ENCODE measurements at regions not wholly inside any gene's neighbourhood (a gene's known extent, or its start where the extent isn't known, plus 50 kb on each side); places are given as distances from the start of the nearest gene placed in this dataset.

DNA sequence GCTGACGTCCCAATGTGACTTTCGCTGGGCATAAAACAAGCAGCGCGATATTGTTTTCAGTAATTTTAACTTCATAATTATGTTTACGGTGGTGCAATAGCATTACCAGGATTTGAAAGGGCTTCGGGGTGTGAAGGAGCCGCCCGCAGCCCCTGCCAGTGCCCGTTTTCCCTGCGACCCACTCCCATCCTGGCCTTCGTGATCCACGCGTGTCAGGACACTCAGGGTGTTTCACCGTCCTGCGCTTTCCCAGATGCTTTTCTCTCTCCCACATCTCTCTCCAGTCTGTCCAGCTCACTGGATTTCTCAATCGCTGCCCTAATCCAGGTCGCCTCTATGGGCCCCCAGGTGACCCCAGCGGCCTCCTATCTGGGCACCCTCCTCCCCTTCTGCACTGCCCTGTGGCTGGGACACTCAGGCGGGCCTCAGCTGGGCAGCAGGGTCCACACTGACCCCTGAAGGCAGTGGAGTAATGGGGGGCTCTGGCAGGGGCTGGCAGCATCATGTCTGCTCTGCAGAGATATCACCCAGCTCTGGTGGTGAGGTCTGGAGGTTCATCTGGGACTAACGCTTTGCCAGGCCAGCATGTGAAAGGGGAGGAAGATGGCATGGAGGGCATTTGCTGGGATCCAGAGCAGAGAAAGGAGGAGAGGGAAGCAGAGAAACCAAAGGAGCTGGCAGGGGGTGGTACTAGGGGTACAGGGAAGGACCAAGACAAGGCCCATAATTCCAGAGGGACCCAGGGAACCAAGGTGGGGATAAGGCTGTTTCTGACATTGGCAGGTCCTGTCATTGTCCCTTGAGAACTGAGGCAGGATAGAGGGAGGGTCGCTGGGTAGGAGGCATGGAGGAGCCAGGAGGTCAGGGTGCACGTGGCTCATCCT lies 622.8 kb downstream of the BRD1 start:
- Mint-ChIP-seq H3K27ac (ENCODE audit: unreplicated experiment) (no peak overlapping the region), H3K36me3 (ENCODE audit: low read depth) (no peaks in the 10 kb centered on the region), H3K4me3 (no peak overlapping the region), H3K9me3 (no peaks in the 10 kb centered on the region), H3K27me3 (ENCODE audit: low read depth) (peaks cover 15% of the 10 kb centered on the region), H3K4me1 (peaks cover 4% of the 10 kb centered on the region)
- DNase-seq (ENCODE audit: low read depth, low spot score), result no peak
- TF ChIP-seq, protein P1, sequence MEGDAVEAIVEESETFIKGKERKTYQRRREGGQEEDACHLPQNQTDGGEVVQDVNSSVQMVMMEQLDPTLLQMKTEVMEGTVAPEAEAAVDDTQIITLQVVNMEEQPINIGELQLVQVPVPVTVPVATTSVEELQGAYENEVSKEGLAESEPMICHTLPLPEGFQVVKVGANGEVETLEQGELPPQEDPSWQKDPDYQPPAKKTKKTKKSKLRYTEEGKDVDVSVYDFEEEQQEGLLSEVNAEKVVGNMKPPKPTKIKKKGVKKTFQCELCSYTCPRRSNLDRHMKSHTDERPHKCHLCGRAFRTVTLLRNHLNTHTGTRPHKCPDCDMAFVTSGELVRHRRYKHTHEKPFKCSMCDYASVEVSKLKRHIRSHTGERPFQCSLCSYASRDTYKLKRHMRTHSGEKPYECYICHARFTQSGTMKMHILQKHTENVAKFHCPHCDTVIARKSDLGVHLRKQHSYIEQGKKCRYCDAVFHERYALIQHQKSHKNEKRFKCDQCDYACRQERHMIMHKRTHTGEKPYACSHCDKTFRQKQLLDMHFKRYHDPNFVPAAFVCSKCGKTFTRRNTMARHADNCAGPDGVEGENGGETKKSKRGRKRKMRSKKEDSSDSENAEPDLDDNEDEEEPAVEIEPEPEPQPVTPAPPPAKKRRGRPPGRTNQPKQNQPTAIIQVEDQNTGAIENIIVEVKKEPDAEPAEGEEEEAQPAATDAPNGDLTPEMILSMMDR (conservative IDR thresholded peaks at IDR 0.05), result no peak

DNA sequence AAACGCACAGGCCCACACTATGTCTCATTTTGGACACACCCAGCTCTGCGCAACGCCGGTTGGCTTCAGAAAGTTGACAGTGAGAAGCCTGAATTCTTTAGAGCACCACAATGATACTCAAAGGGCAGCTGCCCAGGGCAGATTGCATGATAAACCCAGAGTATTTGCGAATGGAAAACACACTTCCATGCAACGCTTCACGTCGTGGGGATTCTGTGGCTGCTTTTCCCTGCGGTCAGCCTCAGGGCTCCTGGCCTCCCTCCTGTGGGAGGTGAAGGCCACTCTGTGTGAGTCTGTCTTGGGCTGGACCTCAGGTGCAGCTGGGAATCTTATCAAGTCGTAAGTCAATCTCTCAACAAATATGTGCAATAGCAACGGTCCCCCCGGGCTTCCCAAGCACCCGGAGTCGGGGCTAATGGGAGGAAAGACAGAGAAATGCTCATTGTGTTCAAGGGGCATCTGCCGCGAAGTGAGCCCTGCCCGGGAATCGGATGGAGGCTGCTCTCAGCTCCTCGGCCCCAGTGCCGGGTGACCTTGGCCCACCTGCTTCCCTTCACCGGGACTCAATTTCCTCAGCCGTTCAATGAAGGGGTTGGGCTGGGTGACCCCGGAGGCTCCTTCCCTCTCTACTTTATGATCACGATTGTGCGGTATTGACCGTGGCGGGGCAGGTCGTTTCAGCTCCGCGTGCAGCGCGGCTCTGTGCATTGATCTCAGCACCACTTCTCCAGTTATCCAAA lies 623.6 kb downstream of the BRD1 start:
- no peak for DNase-seq (ENCODE audit: low read depth, low spot score)
- H3K4me1 Mint-ChIP-seq, result peaks cover 4% of the 10 kb centered on the region
- H3K27ac Mint-ChIP-seq (ENCODE audit: unreplicated experiment), result no peak overlapping the region
- H3K9me3 Mint-ChIP-seq, result no peaks in the 10 kb centered on the region
- no peaks in the 10 kb centered on the region for H3K36me3 Mint-ChIP-seq (ENCODE audit: low read depth)
- no peak overlapping the region for H3K4me3 Mint-ChIP-seq
- TF ChIP-seq, protein P1 (conservative IDR thresholded peaks at IDR 0.05), result no peak
- H3K27me3 Mint-ChIP-seq (ENCODE audit: low read depth), result peaks cover 20% of the 10 kb centered on the region

DNA sequence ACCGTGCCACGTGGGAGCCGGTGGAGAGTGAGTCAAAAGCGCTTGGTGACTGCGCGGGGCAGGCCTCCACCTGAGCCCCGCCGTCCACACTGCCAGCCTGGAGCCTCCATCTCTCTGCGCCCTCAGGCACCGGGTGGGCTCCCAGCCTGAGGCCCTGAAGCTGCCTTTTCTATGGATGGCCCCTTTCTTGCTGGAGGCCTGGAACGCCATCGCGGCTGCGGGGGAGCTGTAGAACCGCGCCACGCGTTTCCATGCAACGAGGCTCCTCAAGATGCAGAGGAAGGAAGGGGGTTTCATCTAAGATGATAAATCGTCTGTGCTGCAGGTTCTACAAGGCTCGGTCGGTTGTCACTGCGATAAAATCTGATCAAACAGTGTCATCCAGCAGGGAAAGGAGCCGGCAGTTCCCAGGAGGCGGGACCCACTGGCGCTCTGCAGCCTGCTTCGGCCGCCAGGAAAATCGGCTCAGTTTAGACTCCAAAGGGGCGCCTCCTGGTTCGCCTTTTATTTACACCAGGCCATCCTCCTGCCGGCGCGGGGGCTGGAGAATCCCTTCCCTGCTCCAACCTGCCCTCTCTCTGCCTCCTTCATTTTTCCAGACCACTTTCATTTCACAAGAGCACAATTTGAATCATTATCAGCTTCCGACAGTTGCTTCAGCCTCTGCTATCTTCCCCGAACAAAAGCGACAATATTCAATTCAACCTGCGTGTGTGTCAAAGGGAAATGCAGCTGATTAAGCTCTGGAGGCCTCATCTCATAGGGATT lies 624.4 kb downstream of the BRD1 start:
- no peak for DNase-seq (ENCODE audit: low read depth, low spot score)
- H3K9me3 Mint-ChIP-seq, result no peaks in the 10 kb centered on the region
- no peak overlapping the region for H3K4me3 Mint-ChIP-seq
- TF ChIP-seq, protein P1 (conservative IDR thresholded peaks at IDR 0.05), result no peak
- no peaks in the 10 kb centered on the region for H3K36me3 Mint-ChIP-seq (ENCODE audit: low read depth)
- peaks cover 4% of the 10 kb centered on the region for H3K4me1 Mint-ChIP-seq
- no peak overlapping the region for H3K27ac Mint-ChIP-seq (ENCODE audit: unreplicated experiment)
- H3K27me3 Mint-ChIP-seq (ENCODE audit: low read depth), result peaks cover 21% of the 10 kb centered on the region

DNA sequence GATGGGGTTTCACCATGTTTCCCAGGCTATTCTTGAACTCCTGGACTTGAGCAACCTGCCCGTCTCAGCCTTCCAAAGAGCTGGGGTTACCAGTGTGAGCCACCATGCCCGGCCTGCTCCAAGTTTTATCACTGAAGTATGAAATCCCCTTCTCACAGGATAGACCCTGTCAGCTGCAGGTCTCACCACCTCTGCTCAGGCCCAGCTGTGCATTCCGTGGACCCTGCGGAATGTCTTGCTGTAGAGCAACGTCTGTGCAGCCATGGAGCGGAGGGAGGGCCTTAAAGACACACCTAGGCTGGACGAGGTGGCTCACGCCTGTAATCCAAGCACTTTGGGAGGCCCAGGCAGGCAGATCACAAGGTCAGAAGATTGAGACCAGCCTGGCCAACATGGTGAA lies 625.4 kb downstream of the BRD1 start:
- Mint-ChIP-seq H3K4me3 (no peak overlapping the region), H3K36me3 (ENCODE audit: low read depth) (no peaks in the 10 kb centered on the region), H3K4me1 (peaks cover 4% of the 10 kb centered on the region), H3K27ac (ENCODE audit: unreplicated experiment) (no peak overlapping the region), H3K27me3 (ENCODE audit: low read depth) (peaks cover 30% of the 10 kb centered on the region), H3K9me3 (no peaks in the 10 kb centered on the region)
- TF ChIP-seq, protein P1 (conservative IDR thresholded peaks at IDR 0.05), result no peak
- DNase-seq (ENCODE audit: low read depth, low spot score), result no peak

Measured in neural crest cell (in vitro differentiated cells).